Jurkat, Clone E6-1 (cell line): ENCODE measurements at regions not wholly inside any gene's neighbourhood (a gene's known extent, or its start where the extent isn't known, plus 50 kb on each side); places are given as distances from the start of the nearest gene placed in this dataset.
"Not testable (repeated sequence)": the region's sequence is repeated elsewhere in the genome, so short reads cannot be mapped to it uniquely, and the experiment has no call there.

Source experiments
- DNase-seq: peaks from one replicate; pipeline ENCODE4 v3.0.0-alpha.2; 2011; ENCODE audit warnings: low read depth, low spot score
- H3K4me3 ChIP-seq: 2 replicates; pipeline ENCODE4 v1.5.1; 2011; ENCODE audit warnings: mild to moderate bottlenecking, low read length, control low read depth, moderate library complexity

- H3K4me3 ChIP-seq = no peak overlapping the region
- no peak for DNase-seq
Observed at GRCh38 chr6:51027283-51028065, 208.8 kb downstream of the TFAP2B start.

- DNase-seq = no peak
- H3K4me3 ChIP-seq = no peak overlapping the region
Observed at GRCh38 chr6:51028276-51028675, 209.6 kb downstream of the TFAP2B start.

DNA sequence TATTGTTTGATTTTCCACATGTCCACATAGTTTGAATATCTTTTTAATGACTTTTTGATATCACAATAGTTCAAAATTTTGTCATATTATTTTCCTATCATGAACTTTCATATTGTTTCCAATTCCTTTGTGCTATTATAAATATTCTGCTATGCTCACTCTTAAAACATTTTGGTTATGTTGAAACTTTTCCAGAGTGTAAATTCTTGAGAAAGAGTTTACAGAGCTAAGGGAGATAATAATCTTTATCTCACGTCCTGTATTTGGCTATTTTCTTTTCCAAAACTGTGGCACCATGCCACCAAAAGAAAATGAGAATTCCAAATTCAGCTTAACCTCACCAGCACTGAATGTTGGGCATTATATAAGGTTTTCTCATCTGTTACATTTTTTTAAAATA, 210.9 kb downstream of the TFAP2B start:
- no peak for DNase-seq
- H3K4me3 ChIP-seq = no peak overlapping the region

GRCh38 chr6:51045548-51045947, 226.9 kb downstream of the TFAP2B start:
- no peak for DNase-seq
- H3K4me3 ChIP-seq = no peak overlapping the region

DNA sequence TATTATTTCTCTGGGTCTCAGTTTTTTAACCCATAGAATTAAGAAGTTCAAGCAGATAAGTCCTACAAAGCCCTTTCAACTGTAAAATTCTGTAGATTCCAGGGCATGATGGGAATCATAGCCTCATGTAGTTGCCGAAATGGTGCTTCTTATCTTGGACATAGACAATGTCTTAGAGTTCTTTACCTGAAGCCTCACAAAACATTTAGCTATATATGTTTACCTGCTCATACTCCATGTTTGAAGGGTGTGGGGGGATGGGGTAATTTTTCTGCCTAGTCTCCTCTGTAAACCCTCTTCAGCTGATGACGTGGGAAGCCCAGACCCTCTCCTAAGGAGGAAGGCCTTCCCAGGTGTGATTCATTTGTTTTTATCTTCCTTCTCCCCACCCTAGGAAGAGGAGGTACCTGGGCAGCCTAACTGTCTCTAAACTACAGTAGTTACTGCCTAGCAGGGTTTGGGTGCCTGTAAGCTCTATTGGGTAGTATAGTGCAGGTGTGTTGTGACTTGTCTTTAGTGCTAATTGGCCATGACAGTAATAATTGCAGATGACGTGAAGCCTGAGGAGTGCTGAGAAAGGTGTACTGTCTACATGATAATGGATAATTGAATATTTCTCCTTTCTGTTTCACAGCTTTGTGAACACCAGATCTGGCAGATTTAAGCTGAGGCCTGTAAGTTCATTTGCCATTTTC, 230.8 kb downstream of the TFAP2B start:
- H3K4me3 ChIP-seq = no peak overlapping the region
- no peak for DNase-seq

GRCh38 chr6:51049983-51050877, 231.6 kb downstream of the TFAP2B start:
- peak; percentile 90 for DNase-seq
- H3K4me3 ChIP-seq = no peak overlapping the region

- DNase-seq, H3K4me3 ChIP-seq: not testable (repeated sequence)
Observed at GRCh38 chr6:51052716-51053115, 234.0 kb downstream of the TFAP2B start.

DNA sequence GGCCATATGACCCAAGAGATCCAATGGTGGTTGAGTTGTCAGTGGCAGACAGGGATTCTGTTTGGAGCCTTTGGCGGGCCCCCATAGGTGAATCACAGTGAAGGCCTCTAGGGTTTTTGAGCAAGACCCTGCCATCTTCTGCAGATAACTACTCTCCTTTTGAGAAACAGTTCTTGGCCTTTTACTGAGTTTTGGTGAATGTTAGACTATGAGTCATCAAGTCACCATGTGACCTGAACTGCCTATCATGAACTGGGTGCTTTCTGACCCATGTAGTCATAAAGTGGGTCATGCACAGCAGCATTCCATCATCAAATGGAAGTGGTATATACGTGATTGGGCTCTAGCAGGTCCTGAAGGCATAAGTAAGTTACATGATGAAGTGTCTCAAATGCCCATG, 236.6 kb downstream of the TFAP2B start:
- not testable (repeated sequence) for H3K4me3 ChIP-seq, DNase-seq

- no peak overlapping the region for H3K4me3 ChIP-seq
- DNase-seq = no peak
Observed at GRCh38 chr6:51057296-51057695, 238.6 kb downstream of the TFAP2B start.

DNA sequence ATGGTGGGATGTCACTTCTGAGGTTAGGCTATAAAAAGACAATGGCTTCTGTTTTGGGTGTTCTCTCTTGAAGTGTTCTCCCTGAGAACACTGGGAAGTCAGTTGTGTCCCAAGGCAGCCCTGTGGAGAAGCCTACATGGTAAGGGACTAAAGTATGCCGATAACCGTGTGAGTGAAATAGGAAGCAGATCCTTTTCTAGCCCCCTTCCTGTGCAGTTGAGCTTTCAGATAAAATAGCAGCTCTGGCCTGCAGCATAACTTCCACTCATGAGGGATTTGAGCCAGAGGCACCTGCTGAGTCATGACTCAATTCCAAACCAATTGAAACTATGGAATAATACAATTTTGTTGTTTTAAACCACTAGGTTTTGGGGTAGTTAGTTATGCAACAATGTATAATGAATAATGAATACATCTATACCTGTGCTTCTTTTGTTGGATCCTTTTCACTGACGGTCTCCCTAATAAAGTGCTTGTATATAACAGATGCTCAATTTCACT, 241.6 kb downstream of the TFAP2B start:
- DNase-seq = no peak
- no peak overlapping the region for H3K4me3 ChIP-seq

GRCh38 chr6:51062166-51062722, 243.6 kb downstream of the TFAP2B start:
- DNase-seq = no peak
- H3K4me3 ChIP-seq = no peak overlapping the region

DNA sequence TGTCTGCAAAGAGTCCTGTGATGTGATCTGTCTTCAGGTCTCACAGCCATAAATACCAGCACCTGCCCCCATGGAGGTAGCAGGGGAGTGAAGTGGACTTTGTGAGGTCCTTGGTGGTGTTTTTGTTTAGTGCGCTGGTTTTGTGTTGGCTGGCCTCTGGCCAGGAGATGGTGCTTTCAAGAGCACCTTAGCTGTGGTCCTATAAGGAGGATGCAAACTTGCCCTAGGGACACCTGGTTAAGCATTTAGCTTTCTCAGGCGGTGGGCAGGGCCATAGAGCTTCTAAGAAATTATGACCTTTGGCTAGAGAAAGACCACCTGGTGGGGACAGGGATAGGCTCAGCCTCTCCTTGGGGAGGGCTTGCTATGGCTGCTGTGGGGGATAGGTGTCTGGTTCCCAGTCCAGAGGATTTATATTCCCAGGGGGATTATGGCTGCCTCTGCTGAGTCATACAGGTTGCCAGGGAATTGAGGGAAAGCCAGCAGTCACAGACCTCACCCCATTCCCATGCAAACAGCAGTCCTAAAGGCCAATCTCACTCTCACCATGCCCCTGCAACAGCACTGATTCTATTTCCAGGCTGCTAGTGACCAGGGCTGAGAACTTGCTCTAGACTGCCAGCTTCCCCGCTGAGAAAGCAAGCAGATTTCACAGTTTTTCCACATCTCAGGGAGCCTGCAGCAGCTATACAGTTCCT, 259.3 kb downstream of the TFAP2B start:
- no peak for DNase-seq
- H3K4me3 ChIP-seq = no peak overlapping the region

- no peak for DNase-seq
- H3K4me3 ChIP-seq = no peak overlapping the region
Observed at GRCh38 chr6:51090343-51090742, 271.7 kb downstream of the TFAP2B start.

DNA sequence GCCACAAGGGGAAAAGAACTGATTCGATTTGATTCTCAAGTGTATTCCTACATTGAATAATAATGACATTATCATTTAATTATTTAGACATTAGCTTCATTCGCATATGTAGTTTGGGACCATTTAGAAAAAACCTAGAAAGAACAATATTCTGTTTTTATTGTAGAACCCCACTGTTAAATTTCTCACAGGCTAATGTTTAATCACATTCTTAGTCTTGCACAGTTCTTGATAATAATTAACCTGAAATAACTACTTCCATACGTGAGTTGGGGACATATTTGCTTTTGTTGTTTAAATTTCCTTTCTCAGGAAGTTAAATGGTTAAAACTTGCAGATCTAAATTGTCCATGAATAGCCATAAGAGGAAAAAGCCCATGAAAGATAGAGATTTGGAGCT, 275.2 kb downstream of the TFAP2B start:
- DNase-seq = no peak
- no peak overlapping the region for H3K4me3 ChIP-seq

- DNase-seq = no peak
- no peak overlapping the region for H3K4me3 ChIP-seq
Observed at GRCh38 chr6:51094271-51094670, 275.6 kb downstream of the TFAP2B start.

DNA sequence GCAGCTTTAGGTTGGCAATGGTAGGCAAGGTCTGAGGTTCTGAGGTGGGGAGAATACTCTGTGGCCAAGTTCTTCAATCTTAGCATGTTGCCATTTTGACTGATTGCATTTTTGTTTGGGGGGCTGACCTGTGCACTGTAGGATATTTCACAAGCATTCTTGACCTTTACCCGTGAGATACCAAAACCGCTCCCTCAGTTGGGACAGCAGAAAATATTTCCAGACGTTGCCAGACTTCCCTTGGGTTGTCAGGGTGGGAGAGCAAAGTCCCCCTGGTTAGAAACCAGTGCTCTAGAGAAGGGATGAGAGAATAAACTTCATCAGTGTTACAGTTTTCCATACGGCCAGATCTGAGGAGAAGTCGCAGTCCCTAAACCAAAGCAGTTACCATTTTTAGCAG, 279.6 kb downstream of the TFAP2B start:
- no peak for DNase-seq

DNA sequence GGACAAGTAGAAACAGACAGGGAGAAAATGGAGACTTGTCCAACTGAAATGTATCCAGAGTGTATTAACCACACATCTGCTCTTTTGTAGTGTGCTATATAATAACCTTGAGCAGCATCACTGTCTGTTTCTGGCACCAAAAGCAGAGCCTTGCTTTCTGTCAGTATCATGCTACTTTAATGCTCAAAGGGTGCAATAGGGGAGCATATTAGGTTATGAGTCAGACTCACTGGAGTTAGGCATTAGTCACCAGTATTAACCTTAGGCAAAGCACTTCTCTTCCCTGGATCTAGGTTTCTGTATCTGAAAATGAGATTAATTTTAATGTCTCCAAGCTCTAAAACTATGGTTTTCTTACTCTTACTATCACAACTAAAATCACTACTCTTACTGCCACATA, 280.1 kb downstream of the TFAP2B start:
- DNase-seq = no peak
- no peak overlapping the region for H3K4me3 ChIP-seq

More for the DNA sequence above, 279.6 kb downstream of the TFAP2B start:
- no peak overlapping the region for H3K4me3 ChIP-seq

GRCh38 chr6:51099201-51099600, 280.5 kb downstream of the TFAP2B start:
- no peak overlapping the region for H3K4me3 ChIP-seq
- no peak for DNase-seq

DNA sequence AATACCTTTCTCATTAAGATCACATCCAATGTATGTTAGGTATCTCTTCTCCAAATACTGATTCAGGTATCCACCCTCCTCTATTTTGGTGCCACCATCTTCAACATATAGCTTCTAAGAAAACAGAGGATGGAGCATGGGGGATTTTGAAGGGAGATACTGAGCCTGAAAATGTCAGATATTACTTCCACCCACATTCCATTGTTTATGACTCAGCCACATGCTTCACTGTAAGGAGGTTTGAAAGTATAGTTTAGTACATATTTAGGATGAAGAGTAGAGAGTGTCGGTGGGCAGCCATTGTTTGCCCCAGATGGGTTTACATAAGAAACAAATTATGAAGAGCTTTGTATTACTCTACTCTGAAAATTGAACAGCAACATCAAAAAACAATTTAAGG, 286.7 kb downstream of the TFAP2B start:
- DNase-seq = no peak
- no peak overlapping the region for H3K4me3 ChIP-seq
